OCI-LY1 (cell line): ENCODE measurements at regions not wholly inside any gene's neighbourhood (a gene's known extent, or its start where the extent isn't known, plus 50 kb on each side); places are given as distances from the start of the nearest gene placed in this dataset.

ENCODE experiments used
- EZH2 ChIP-seq: fragments of 200-600 bp; sonication (generic), shearing (Covaris generic); IDR thresholded peaks from 2 replicates; pipeline ENCODE4 v1.8.0; 2017; ENCODE audit warnings: borderline replicate concordance, mixed run types, mild to moderate bottlenecking, antibody characterized with exemption, low read length, moderate library complexity, mixed read lengths
- TF ChIP-seq, protein P1 (sequence below): fragments of 200-600 bp; sonication (generic), shearing (Covaris generic); IDR thresholded peaks from 2 replicates; pipeline ENCODE4 v1.5.1; 2017; ENCODE audit warnings: mild to moderate bottlenecking, antibody characterized with exemption, low read length, moderate library complexity, mixed read lengths

DNA sequence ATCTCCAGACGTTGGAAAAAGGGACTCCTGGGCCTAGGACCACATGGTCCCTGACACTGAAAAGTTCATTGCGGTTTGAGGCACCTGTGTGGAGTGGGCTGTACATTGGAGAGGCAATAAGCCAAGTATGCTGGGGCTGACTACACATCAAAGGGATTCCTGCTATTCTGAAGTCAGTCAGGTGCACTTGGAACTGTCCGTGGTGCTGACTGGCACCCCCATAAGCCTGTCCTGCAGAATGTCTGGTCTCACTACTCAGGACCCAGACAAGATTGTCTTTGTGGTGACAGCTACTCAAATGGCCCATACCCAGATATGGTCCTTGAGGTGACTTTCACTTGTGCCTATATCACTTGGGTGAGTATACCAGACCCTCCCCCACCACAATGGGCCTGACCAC is 150.6 kb downstream of the RWDD3 start:
- TF ChIP-seq, protein P1, sequence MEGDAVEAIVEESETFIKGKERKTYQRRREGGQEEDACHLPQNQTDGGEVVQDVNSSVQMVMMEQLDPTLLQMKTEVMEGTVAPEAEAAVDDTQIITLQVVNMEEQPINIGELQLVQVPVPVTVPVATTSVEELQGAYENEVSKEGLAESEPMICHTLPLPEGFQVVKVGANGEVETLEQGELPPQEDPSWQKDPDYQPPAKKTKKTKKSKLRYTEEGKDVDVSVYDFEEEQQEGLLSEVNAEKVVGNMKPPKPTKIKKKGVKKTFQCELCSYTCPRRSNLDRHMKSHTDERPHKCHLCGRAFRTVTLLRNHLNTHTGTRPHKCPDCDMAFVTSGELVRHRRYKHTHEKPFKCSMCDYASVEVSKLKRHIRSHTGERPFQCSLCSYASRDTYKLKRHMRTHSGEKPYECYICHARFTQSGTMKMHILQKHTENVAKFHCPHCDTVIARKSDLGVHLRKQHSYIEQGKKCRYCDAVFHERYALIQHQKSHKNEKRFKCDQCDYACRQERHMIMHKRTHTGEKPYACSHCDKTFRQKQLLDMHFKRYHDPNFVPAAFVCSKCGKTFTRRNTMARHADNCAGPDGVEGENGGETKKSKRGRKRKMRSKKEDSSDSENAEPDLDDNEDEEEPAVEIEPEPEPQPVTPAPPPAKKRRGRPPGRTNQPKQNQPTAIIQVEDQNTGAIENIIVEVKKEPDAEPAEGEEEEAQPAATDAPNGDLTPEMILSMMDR = no peak
- no peak for TF ChIP-seq EZH2
